ENCODE measurements at regions not wholly inside any gene's neighbourhood (a gene's known extent, or its start where the extent isn't known, plus 50 kb on each side); places are given as distances from the start of the nearest gene placed in this dataset.

DNA sequence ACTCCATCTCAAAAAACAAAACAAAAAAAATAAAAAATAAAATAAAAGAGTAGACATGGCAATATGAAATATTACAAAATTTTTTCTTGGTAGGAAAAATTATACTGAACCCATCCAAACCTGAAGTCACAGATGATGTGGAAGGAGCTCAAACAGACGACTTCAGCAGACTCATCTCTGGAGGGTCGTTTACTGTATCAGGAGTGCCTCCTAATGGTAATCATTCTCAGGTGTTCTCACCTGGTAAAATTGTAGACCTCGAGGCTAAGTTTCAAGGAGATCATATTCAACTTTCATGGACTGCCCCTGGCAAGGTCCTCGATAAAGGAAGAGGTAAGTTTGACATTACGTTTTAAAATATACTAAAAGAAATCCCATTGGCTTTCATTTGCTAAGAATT lies 54.3 kb upstream of the SH3GLB1 start:
- Histone ChIP-seq H3K27me3 (replicated peaks in 1 of 4; ENCODE audit: control insufficient read depth in 3 of 4, extremely low read depth in 1 of 4, insufficient read depth in 3 of 4, low read length in 3 of 4) (no peaks in the 10 kb centered on the region), H2BK20ac (ENCODE audit: low read length) (no peak overlapping the region), H2BK12ac (ENCODE audit: low read depth, low read length) (no peak overlapping the region), H3K4me2 (ENCODE audit: insufficient read depth in 1 of 2, low read depth in 2 of 2, low read length in 2 of 2) (no peak overlapping the region), H2AFZ (ENCODE audit: low read length) (no peak overlapping the region), H2BK15ac (ENCODE audit: low read length) (no peak overlapping the region), H2AK5ac (ENCODE audit: low read depth, low read length) (no peak overlapping the region), H3K14ac (ENCODE audit: insufficient read length) (no peak overlapping the region), H2BK5ac (ENCODE audit: low read depth, low read length) (no peak overlapping the region), H3K9ac (replicated peaks in 1 of 4; ENCODE audit: extremely low read depth in 1 of 4, low read depth in 3 of 4, low read length in 3 of 4) (no peak overlapping the region), H3K27ac (ENCODE audit: low read depth, low read length) (no peak overlapping the region), H3K9me3 (ENCODE audit: insufficient read depth in 2 of 2, low read depth in 1 of 2, low read length in 1 of 2) (no peaks in the 10 kb centered on the region), H4K20me1 (replicated peaks in 1 of 2; ENCODE audit: control insufficient read depth in 1 of 2, insufficient read depth in 2 of 2, low read length in 2 of 2) (no peaks in the 10 kb centered on the region), H4K8ac (ENCODE audit: extremely low read depth, insufficient read depth, low read length) (no peak overlapping the region), H3K18ac (ENCODE audit: extremely low read depth, low read length) (no peak overlapping the region), H3K79me1 (ENCODE audit: low read depth, low read length) (no peaks in the 10 kb centered on the region), H3K56ac (replicated peaks; ENCODE audit: insufficient read length, low read depth, low read length) (no peak overlapping the region), H3K36me3 (ENCODE audit: control insufficient read depth in 2 of 4, insufficient read depth in 4 of 4, low read length in 3 of 4) (no peaks in the 10 kb centered on the region), H3K4ac (replicated peaks; ENCODE audit: insufficient read length, low read depth, low read length) (no peak overlapping the region), H4K91ac (replicated peaks; ENCODE audit: insufficient read length, low read length) (no peak overlapping the region), H2BK120ac (replicated peaks; ENCODE audit: low read depth, low read length) (no peak overlapping the region), H3K23me2 (ENCODE audit: low read depth, low read length) (no peaks in the 10 kb centered on the region), H3K79me2 (ENCODE audit: control insufficient read depth in 1 of 2, insufficient read depth in 2 of 2, low read length in 2 of 2) (no peaks in the 10 kb centered on the region), H3K23ac (ENCODE audit: insufficient read length) (no peak overlapping the region), H3K4me1 (replicated peaks in 1 of 4; ENCODE audit: control insufficient read depth in 3 of 4, insufficient read depth in 4 of 4, low read length in 3 of 4) (no peaks in the 10 kb centered on the region), H4K5ac (ENCODE audit: insufficient read length, low read depth, low read length) (no peak overlapping the region), H3K4me3 (ENCODE audit: extremely low read depth in 1 of 4, insufficient read depth in 2 of 4, low read depth in 3 of 4, low read length in 4 of 4) (no peak overlapping the region)
- TF ChIP-seq TAF7 (optimal IDR thresholded peaks at IDR 0.05; ENCODE audit: borderline replicate concordance, low read depth, low read length) (no peak), RAD21 (IDR thresholded peaks at IDR 0.05 in 1 of 2, conservative IDR thresholded peaks at IDR 0.05 in 1 of 2; ENCODE audit: low read depth in 2 of 2, low read length in 2 of 2) (peak; percentile 63 to 70), POU5F1 (IDR thresholded peaks at IDR 0.05; ENCODE audit: low read depth, low read length) (no peak)
- TF ChIP-seq, protein P1, sequence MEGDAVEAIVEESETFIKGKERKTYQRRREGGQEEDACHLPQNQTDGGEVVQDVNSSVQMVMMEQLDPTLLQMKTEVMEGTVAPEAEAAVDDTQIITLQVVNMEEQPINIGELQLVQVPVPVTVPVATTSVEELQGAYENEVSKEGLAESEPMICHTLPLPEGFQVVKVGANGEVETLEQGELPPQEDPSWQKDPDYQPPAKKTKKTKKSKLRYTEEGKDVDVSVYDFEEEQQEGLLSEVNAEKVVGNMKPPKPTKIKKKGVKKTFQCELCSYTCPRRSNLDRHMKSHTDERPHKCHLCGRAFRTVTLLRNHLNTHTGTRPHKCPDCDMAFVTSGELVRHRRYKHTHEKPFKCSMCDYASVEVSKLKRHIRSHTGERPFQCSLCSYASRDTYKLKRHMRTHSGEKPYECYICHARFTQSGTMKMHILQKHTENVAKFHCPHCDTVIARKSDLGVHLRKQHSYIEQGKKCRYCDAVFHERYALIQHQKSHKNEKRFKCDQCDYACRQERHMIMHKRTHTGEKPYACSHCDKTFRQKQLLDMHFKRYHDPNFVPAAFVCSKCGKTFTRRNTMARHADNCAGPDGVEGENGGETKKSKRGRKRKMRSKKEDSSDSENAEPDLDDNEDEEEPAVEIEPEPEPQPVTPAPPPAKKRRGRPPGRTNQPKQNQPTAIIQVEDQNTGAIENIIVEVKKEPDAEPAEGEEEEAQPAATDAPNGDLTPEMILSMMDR (IDR thresholded peaks at IDR 0.05; ENCODE audit: control extremely low read depth in 1 of 3, insufficient read depth in 1 of 3, low read depth in 1 of 3, low read length in 3 of 3): peak in 2 of 3 experiments; percentile 28 to 35; a peak in 2 of 4 replicates
- no peak for DNase-seq (ENCODE audit: low read depth in 1 of 2, low spot score in 2 of 2)
- FAIRE-seq: no peak
- 82% methylated on average over 5 of the region's 5 CpGs; no CpG with 5 or more reads in 1 of the 2 experiments for WGBS, 2 experiments (ENCODE audit: extremely low coverage in 1 of 2, insufficient coverage in 1 of 2, insufficient read length in 1 of 2, insufficient replicate concordance in 2 of 2, low coverage in 1 of 2, low lambda C conversion rate in 2 of 2, missing lambda C conversion rate in 1 of 2)
- CTCF ChIA-PET (ENCODE audit: partially characterized antibody): interaction anchor here (0.7 to 3.7 kb wide), 19 partner anchors 9 to 1710 kb away, joined by 3 to 24 read pairs (median 3); partner anchors contain the start of gene SH3GLB1
- POLR2A ChIA-PET (ENCODE audit: partially characterized antibody): no interaction called here

Data from H1 (cell line).